GM10266 (cell line): ENCODE measurements at regions not wholly inside any gene's neighbourhood (a gene's known extent, or its start where the extent isn't known, plus 50 kb on each side); places are given as distances from the start of the nearest gene placed in this dataset.

Source experiments
- DNase-seq: peaks from one replicate; pipeline ENCODE4 v3.0.0; 2012; ENCODE audit errors: extremely low spot score
- CTCF ChIP-seq: IDR thresholded peaks from 2 replicates; pipeline ENCODE4 v1.5.1; 2012; ENCODE audit warnings: mild to moderate bottlenecking, low read depth; ENCODE audit not compliant: control insufficient read depth, insufficient read depth; ENCODE audit errors: missing control alignments

GRCh38 chr1:60229821-60230220 lies 156.3 kb upstream of the C1orf87 start:
- TF ChIP-seq CTCF: no peak
- DNase-seq: no peak

DNA sequence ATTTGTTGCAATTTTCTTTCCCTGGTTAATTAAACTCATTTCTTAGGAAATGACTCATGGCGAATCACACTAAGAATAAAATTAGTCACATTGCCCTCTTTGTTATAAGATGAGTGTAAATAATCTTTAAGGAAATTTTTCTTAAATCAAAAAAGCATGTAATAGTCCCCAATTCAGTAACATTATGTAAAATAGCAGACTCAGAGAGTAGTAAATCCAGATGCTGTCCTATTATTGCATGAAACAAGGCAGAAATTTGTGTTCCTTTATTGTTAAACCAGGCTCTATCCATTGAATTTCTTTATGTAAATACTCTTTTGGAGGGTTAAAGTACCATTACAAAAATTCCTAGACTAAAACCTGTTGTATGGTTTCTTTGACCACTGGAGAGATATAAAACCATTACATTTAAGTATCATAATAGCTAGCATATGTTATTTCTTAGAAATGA lies 154.5 kb upstream of the C1orf87 start:
- no peak for DNase-seq

DNA sequence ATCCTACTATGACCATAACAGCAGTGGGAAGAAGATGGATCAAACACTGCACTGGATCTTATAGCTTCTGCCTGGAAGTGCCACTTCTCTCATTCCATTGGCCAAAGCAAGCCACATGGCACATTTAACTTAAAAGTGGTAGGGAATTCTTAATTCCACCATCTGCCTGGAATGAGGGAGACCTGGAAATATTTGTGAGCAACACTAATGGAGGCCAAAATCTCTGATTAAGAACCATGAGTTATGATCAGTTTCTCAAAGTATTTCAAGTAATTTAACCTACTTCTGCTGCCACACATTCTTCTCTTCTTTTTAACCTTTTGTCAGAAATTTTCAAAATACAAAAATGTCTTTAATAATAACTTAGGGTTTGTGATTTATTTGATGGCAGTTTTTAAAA lies 154.0 kb upstream of the C1orf87 start:
- no peak for DNase-seq
- TF ChIP-seq CTCF: no peak

More for the DNA sequence above, 154.5 kb upstream of the C1orf87 start:
- TF ChIP-seq CTCF: no peak

DNA sequence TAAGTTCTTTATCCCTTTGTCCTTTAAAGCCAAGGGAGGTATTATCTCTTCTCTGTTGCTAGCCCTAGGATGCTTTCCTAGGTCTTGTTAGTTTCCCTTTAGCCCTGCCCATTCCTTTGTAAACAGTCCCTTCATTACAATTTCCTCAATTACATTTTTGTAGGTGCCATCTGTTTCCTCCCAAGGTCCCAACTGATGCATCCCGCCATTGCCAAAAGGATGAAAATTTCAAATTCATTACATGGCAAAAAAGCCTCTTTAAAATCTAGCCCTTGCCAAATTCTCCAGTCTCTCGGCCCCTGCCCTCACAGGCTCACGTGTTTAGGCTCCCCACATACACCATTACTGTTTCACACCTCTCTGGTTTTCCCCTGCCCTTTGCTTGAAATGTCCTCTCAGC lies 151.9 kb upstream of the C1orf87 start:
- no peak for TF ChIP-seq CTCF
- DNase-seq: no peak

- DNase-seq: no peak
- TF ChIP-seq CTCF: no peak
These were observed 151.0 kb upstream of the C1orf87 start for GRCh38 chr1:60224523-60224922.

- DNase-seq: no peak
These were observed 149.6 kb upstream of the C1orf87 start for GRCh38 chr1:60223158-60223557.

More at GRCh38 chr1:60223158-60223557, 149.6 kb upstream of the C1orf87 start:
- no peak for TF ChIP-seq CTCF
